ENCODE measurements at regions not wholly inside any gene's neighbourhood (a gene's known extent, or its start where the extent isn't known, plus 50 kb on each side); places are given as distances from the start of the nearest gene placed in this dataset.

DNA sequence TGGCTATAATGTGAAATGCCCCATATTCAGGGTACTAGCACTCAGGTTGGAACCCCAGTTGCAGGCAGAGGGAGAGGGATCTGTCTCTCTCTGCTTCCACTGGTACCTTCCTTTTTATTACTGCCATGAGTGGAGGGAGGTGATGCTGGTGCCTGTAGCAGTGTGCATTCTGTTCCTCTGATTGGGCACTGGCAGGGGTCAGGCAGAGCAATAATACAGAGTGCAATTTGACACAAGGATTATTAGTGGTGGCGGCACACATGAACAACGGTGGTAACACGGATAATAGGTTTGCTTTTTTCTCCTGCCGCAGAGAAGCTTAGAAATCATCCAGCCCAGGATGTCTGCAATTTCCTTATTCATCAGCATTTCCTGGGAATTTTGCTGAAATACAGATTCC is 525.7 kb downstream of the SLC4A3 start:
- TF ChIP-seq, protein P1, sequence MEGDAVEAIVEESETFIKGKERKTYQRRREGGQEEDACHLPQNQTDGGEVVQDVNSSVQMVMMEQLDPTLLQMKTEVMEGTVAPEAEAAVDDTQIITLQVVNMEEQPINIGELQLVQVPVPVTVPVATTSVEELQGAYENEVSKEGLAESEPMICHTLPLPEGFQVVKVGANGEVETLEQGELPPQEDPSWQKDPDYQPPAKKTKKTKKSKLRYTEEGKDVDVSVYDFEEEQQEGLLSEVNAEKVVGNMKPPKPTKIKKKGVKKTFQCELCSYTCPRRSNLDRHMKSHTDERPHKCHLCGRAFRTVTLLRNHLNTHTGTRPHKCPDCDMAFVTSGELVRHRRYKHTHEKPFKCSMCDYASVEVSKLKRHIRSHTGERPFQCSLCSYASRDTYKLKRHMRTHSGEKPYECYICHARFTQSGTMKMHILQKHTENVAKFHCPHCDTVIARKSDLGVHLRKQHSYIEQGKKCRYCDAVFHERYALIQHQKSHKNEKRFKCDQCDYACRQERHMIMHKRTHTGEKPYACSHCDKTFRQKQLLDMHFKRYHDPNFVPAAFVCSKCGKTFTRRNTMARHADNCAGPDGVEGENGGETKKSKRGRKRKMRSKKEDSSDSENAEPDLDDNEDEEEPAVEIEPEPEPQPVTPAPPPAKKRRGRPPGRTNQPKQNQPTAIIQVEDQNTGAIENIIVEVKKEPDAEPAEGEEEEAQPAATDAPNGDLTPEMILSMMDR (IDR thresholded peaks at IDR 0.05; ENCODE audit: poor library complexity), result no peak
- TF ChIP-seq EZH2 (IDR thresholded peaks at IDR 0.05; ENCODE audit: borderline replicate concordance) (no peak), EZH2phosphoT487 (IDR thresholded peaks at IDR 0.05; ENCODE audit: low read depth, severe bottlenecking, unreplicated experiment) (no peak)

Measured in hepatocyte (in vitro differentiated cells).